ENCODE measurements at regions not wholly inside any gene's neighbourhood (a gene's known extent, or its start where the extent isn't known, plus 50 kb on each side); places are given as distances from the start of the nearest gene placed in this dataset.

DNA sequence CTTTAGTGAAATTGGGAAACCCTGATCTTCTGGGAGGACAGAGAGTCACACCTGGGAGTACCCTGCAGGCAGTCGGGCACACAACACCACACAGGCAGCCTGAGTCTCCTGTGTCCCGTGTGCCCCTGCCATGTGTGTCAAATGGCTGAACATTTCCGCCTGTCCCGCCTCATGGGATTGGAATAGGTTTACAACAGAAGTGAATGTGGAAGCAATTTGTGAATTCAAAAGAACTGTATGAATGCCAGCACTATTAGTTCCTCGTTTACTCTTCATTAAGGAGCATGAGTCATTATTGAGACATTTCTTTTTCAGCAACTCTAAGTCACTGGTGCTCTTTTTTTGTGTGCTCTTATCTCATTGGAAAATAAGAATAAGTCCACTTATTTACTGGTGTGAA is 226.5 kb downstream of the PMP22 start:
- TF ChIP-seq, protein P1, sequence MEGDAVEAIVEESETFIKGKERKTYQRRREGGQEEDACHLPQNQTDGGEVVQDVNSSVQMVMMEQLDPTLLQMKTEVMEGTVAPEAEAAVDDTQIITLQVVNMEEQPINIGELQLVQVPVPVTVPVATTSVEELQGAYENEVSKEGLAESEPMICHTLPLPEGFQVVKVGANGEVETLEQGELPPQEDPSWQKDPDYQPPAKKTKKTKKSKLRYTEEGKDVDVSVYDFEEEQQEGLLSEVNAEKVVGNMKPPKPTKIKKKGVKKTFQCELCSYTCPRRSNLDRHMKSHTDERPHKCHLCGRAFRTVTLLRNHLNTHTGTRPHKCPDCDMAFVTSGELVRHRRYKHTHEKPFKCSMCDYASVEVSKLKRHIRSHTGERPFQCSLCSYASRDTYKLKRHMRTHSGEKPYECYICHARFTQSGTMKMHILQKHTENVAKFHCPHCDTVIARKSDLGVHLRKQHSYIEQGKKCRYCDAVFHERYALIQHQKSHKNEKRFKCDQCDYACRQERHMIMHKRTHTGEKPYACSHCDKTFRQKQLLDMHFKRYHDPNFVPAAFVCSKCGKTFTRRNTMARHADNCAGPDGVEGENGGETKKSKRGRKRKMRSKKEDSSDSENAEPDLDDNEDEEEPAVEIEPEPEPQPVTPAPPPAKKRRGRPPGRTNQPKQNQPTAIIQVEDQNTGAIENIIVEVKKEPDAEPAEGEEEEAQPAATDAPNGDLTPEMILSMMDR (IDR thresholded peaks at IDR 0.05 in 4 of 5, conservative IDR thresholded peaks at IDR 0.05 in 1 of 5), result no peak
- TF ChIP-seq POLR2A (IDR thresholded peaks at IDR 0.05), result no peak

Data from gastrocnemius medialis (tissue), 4 donors.